Colonic mucosa (tissue), 4 donors: ENCODE measurements at regions not wholly inside any gene's neighbourhood (a gene's known extent, or its start where the extent isn't known, plus 50 kb on each side); places are given as distances from the start of the nearest gene placed in this dataset.

Experiments
- DNase-seq: peaks from one replicate; pipeline ENCODE4 v3.0.0-alpha.2; 2020
- H3K27ac ChIP-seq: fragments of 200-600 bp; one replicate; pipeline ENCODE4 v1.8.0; 2021
- H3K27me3 ChIP-seq: fragments of 200-600 bp; one replicate; pipeline ENCODE4 v1.8.0; 2021
- H3K36me3 ChIP-seq: fragments of 200-600 bp; one replicate; pipeline ENCODE4 v1.8.0; 2021
- H3K4me1 ChIP-seq: fragments of 200-600 bp; one replicate; pipeline ENCODE4 v1.8.0; 2021; ENCODE audit warnings: mild to moderate bottlenecking
- H3K4me3 ChIP-seq: fragments of 200-600 bp; one replicate; pipeline ENCODE4 v1.8.0; 2021
- H3K9ac ChIP-seq, 2 donors: one replicate each; pipeline ENCODE4 v1.7.0; 2013; ENCODE audit warnings: control low read depth in 2 of 2, low read depth in 2 of 2, low read length in 2 of 2
- H3K9me3 ChIP-seq: fragments of 200-600 bp; one replicate; pipeline ENCODE4 v1.8.0; 2021
- intact Hi-C: fragments of 100-400 bp; cut with DNase I; formaldehyde crosslinking; loops from one replicate; pipeline ENCODE4 v1.14.1; 2022
- TF ChIP-seq, protein P1 (sequence below): fragments of 200-600 bp; IDR thresholded peaks from one replicate; pipeline ENCODE4 v1.8.0; 2022; ENCODE audit warnings: antibody characterized with exemption, mild to moderate bottlenecking
- donor health status: healthy.
- donor health status: DM: no; HTN: no; CAD: no.
- donor health status: DM: no; HTN: no; CAD: no.

DNA sequence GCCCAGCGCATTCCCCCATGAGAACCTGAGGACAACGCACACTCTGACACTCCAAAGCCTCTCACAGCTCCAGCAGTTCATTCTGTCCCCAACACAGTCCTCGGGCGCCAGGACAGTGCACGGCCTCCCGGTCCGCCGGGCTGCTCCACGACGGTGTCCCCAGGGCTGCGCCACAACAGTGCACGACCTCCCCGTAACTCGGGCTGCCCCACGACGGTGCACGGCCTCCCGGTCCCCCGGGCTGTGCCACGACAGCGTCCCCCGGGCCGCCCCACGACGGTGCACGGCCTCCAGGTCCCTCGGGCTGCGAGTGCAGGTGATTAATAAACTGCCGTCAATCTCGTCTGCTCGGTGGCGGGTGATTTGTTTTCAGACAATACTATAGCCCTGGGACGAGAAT lies 585.1 kb upstream of the FRG1 start:
- Histone ChIP-seq H3K27me3 (no peaks in the 10 kb centered on the region), H3K9me3 (no peaks in the 10 kb centered on the region), H3K36me3 (no peaks in the 10 kb centered on the region), H3K4me3 (no peak overlapping the region), H3K27ac (no peak overlapping the region), H3K9ac (no peak overlapping the region), H3K4me1 (no peaks in the 10 kb centered on the region)
- TF ChIP-seq, protein P1, sequence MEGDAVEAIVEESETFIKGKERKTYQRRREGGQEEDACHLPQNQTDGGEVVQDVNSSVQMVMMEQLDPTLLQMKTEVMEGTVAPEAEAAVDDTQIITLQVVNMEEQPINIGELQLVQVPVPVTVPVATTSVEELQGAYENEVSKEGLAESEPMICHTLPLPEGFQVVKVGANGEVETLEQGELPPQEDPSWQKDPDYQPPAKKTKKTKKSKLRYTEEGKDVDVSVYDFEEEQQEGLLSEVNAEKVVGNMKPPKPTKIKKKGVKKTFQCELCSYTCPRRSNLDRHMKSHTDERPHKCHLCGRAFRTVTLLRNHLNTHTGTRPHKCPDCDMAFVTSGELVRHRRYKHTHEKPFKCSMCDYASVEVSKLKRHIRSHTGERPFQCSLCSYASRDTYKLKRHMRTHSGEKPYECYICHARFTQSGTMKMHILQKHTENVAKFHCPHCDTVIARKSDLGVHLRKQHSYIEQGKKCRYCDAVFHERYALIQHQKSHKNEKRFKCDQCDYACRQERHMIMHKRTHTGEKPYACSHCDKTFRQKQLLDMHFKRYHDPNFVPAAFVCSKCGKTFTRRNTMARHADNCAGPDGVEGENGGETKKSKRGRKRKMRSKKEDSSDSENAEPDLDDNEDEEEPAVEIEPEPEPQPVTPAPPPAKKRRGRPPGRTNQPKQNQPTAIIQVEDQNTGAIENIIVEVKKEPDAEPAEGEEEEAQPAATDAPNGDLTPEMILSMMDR: no peak
- DNase-seq: no peak
- intact Hi-C loops: no loop called here

DNA sequence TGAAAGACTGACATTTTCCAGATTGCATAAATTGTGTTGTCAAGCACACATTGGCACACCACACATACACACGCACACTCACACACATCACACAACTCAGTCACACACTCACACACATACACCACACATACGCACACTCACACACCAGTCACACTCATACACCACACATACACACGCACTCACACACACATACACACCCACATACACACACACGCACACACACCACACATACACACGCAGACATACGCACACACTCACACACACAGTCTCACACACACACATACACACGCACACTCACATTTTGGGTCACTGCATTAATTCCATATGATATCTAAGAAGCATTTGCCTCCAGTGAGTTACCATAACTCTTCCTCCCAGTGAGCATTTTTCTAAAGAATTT lies 578.3 kb upstream of the FRG1 start:
- intact Hi-C loops: no loop called here
- Histone ChIP-seq H3K4me3 (no peak overlapping the region), H3K9ac (no peak overlapping the region), H3K36me3 (no peaks in the 10 kb centered on the region), H3K27ac (no peak overlapping the region), H3K9me3 (no peaks in the 10 kb centered on the region), H3K27me3 (no peaks in the 10 kb centered on the region), H3K4me1 (no peaks in the 10 kb centered on the region)
- TF ChIP-seq, protein P1: no peak
- DNase-seq: no peak

DNA sequence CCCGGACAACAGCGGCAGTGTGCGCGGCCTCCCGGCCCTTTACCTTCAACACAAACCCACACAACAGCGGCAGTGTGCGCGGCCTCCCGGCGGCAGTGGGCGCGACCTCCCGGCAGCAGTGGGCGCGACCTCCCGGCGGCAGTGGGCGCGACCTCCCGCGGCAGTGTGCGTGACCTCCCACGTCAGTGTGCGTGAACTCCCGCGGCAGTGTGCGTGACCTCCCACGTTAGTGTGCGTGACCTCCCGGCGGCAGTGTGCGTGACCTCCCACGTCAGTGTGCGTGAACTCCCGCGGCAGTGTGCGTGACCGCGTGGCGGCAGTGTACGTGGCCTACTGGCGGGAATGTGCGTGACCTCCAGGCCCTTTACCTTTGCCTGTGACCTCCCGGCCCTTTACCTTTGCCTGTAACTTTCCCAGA lies 576.6 kb upstream of the FRG1 start:
- no peaks in the 10 kb centered on the region for H3K27me3 ChIP-seq
- H3K4me1 ChIP-seq: no peaks in the 10 kb centered on the region
- no peak overlapping the region for H3K27ac ChIP-seq
- DNase-seq: no peak
- no peaks in the 10 kb centered on the region for H3K9me3 ChIP-seq
- H3K36me3 ChIP-seq: no peaks in the 10 kb centered on the region
- no peak overlapping the region for H3K9ac ChIP-seq
- H3K4me3 ChIP-seq: no peak overlapping the region
- intact Hi-C loops: no loop called here
- TF ChIP-seq, protein P1: no peak

DNA sequence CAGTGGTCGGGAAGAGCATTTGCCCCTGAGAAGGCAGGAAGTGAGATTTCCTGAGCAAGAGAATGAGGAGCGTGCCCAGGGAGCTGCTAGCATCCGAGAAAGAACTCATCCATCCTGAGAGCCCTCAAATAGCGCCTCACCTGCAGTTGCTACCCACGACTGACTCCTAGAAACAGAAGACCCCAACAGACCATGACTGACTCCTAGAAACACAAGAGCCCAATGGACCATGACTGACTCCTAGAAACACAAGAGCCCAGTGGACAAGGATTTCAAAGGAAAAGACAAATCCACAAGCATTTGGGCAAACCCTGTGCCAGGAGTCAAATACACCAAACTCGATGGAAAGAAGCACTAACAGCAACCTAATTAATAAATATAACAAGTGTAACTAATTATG lies 575.2 kb upstream of the FRG1 start:
- Histone ChIP-seq H3K27ac (no peak overlapping the region), H3K9me3 (no peaks in the 10 kb centered on the region), H3K36me3 (no peaks in the 10 kb centered on the region), H3K4me1 (no peaks in the 10 kb centered on the region), H3K4me3 (no peak overlapping the region), H3K9ac (no peak overlapping the region), H3K27me3 (no peaks in the 10 kb centered on the region)
- TF ChIP-seq, protein P1: no peak
- intact Hi-C loops: no loop called here
- DNase-seq: no peak

DNA sequence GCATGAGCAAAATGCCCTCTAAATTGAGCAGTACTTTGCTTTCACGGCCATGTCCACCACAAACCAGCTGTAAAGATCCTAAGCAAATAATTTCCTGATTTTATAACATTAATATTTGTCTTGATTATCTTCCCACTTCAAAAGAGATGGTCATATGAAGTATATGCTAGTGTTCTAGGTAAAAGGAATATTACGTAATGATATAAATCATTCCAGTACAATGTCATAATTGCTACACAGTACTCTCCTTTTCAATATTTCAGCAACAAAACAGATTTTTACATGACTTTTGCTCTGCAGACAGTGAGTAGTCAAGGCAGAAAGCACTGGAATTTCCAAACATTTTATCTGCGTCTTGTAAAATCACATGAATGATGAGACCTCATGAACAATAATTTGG lies 572.8 kb upstream of the FRG1 start:
- H3K9me3 ChIP-seq: no peaks in the 10 kb centered on the region
- no peaks in the 10 kb centered on the region for H3K27me3 ChIP-seq
- H3K4me1 ChIP-seq: no peaks in the 10 kb centered on the region
- no peak overlapping the region for H3K27ac ChIP-seq
- intact Hi-C loops: no loop called here
- no peak overlapping the region for H3K4me3 ChIP-seq
- DNase-seq: no peak
- TF ChIP-seq, protein P1: no peak
- H3K9ac ChIP-seq: no peak overlapping the region
- H3K36me3 ChIP-seq: no peaks in the 10 kb centered on the region

DNA sequence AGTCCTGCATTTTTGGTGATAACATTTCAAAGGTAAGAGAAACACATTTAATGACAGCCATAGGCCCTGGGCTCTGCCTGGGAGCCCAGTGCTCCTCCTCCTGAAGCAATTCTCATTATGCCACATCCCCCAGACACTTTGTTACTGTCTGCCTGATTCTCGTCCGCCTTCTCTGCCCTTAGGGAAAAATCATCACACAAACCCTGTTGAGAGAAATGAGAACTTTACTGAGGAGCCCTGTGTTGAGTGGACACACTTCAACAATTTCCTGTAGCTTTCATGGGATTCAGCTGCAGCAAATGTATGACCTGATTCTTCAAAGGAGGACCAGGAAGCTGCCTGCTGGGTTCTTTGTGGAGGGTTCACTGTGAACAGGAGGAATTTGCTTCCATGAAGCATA lies 566.5 kb upstream of the FRG1 start:
- TF ChIP-seq, protein P1: no peak
- no peak overlapping the region for H3K27ac ChIP-seq
- no peak overlapping the region for H3K9ac ChIP-seq
- intact Hi-C loops: no loop called here
- no peaks in the 10 kb centered on the region for H3K9me3 ChIP-seq
- DNase-seq: no peak
- no peaks in the 10 kb centered on the region for H3K27me3 ChIP-seq
- H3K4me3 ChIP-seq: no peak overlapping the region
- H3K4me1 ChIP-seq: no peaks in the 10 kb centered on the region
- no peaks in the 10 kb centered on the region for H3K36me3 ChIP-seq
